ENCODE measurements at regions not wholly inside any gene's neighbourhood (a gene's known extent, or its start where the extent isn't known, plus 50 kb on each side); places are given as distances from the start of the nearest gene placed in this dataset.

- WGBS, 2 donors, result 65 to 68% methylated on average over 2 of the region's 2 CpGs
- intact Hi-C loops (cut with DNase I), result no loop called here
- no peak overlapping the region for H3K4me3 ChIP-seq
- DNase-seq (peak in 1 of 2 donors; percentile 13), ATAC-seq (no peak)
- H3K27me3 ChIP-seq, result no peaks in the 10 kb centered on the region
- peak overlapping the region in 1 of 10 donors; percentile 49 for H3K27ac ChIP-seq
- no peaks in the 10 kb centered on the region for H3K9me3 ChIP-seq
- TF ChIP-seq CTCF (IDR thresholded peaks at IDR 0.05), result no peak
- H3K36me3 ChIP-seq, result no peaks in the 10 kb centered on the region
- H3K4me1 ChIP-seq, result peaks cover 0 to 9% (median 0%) of the 10 kb centered on the region in 9 donors
These were observed 192.5 kb upstream of the TTC29 start for GRCh38 chr4:147138171-147138570.

DNA sequence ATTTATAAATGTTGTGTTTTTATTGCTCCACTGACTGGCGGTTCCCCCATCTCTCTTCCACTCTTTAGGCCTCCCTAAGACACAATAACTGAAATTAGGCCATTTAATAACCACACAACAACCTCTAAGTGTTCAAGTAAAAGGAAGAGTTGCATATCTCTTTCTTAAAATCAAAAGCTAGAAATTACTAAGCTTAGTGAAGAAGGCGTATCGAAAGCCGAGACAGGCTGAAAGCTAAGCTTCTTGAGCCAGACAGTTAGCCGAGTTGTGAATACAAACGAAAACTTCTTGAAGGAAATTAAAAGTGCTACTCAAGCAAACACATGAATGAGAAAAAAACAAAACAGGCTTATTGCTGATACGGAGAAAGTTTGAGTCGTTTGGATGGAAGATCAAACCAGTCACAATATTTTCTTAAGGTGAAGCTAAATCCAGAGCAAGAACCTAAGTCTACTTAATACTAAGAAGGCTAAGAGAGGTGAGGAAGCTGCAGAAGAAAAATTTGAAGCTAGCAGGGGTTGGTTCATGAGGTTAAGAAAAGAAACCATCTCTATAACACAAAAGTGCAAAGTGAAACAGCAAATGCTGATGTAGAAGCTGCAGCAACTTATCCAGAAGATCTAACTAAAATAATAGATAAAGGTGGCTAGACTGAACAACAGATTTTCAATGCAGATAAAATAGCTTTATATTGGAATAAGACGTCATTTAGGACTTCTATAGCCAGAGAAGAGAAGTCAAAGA is 194.0 kb upstream of the TTC29 start:
- intact Hi-C loops (cut with DNase I), result no loop called here
- H3K36me3 ChIP-seq, result no peaks in the 10 kb centered on the region
- ATAC-seq, result no peak
- no peak overlapping the region for H3K27ac ChIP-seq
- no peaks in the 10 kb centered on the region for H3K9me3 ChIP-seq
- no peaks in the 10 kb centered on the region for H3K27me3 ChIP-seq
- 90 to 92% methylated on average over 9 of the region's 9 CpGs for WGBS, 2 donors
- H3K4me1 ChIP-seq, result peaks cover 0 to 9% (median 0%) of the 10 kb centered on the region in 9 donors
- DNase-seq, result no peak
- no peak for TF ChIP-seq CTCF (IDR thresholded peaks at IDR 0.05)
- no peak overlapping the region for H3K4me3 ChIP-seq

GRCh38 chr4:147151763-147152162 is 206.1 kb upstream of the TTC29 start:
- intact Hi-C loops (cut with DNase I), result loop anchor here in 2 of 10 donors (10.0 kb wide), 2 partner anchors 333 to 433 kb away; partner anchors contain the start of gene EDNRA (in 1 of the 2)
- H3K27ac ChIP-seq, result no peak overlapping the region
- DNase-seq (no peak), ATAC-seq (no peak)
- H3K9me3 ChIP-seq, result no peaks in the 10 kb centered on the region
- H3K27me3 ChIP-seq, result no peaks in the 10 kb centered on the region
- H3K4me1 ChIP-seq, result no peaks in the 10 kb centered on the region
- no peaks in the 10 kb centered on the region for H3K36me3 ChIP-seq
- TF ChIP-seq CTCF (IDR thresholded peaks at IDR 0.05), result no peak
- H3K4me3 ChIP-seq, result no peak overlapping the region

- H3K4me1 ChIP-seq, result peaks cover 0 to 18% (median 0%) of the 10 kb centered on the region in 9 donors
- H3K9me3 ChIP-seq, result no peaks in the 10 kb centered on the region
- peaks cover 0 to 14% (median 0%) of the 10 kb centered on the region in 7 donors for H3K27me3 ChIP-seq
- DNase-seq (peak; percentile 21 to 33), ATAC-seq (peak; percentile 58 to 81 (median 68))
- no peaks in the 10 kb centered on the region for H3K36me3 ChIP-seq
- TF ChIP-seq CTCF (IDR thresholded peaks at IDR 0.05), result no peak
- intact Hi-C loops (cut with DNase I), result loop anchor here in 6 of 10 donors (2.0 to 10.0 kb wide), 6 partner anchors 41 to 434 kb away; partner anchors contain the start of gene EDNRA (in 1 of the 6)
- H3K27ac ChIP-seq, result peak overlapping the region in 7 of 10 donors; percentile 2 to 67 (median 46)
- H3K4me3 ChIP-seq, result peak overlapping the region; percentile 8 to 57 (median 39)
- WGBS, 2 donors, result 7% methylated on average over 29 of the region's 29 CpGs
These were observed 212.4 kb upstream of the TTC29 start for GRCh38 chr4:147157860-147158701.

All from heart right ventricle (tissue), 16 donors.